Glomerular visceral epithelial cell (primary cell): ENCODE measurements at regions not wholly inside any gene's neighbourhood (a gene's known extent, or its start where the extent isn't known, plus 50 kb on each side); places are given as distances from the start of the nearest gene placed in this dataset.
"Not testable (repeated sequence)": the region's sequence is repeated elsewhere in the genome, so short reads cannot be mapped to it uniquely, and the experiment has no call there.

Experiments
- DNase-seq: peaks from one replicate; pipeline ENCODE4 v3.0.0-alpha.2; 2016; ENCODE audit errors: extremely low spot score

- no peak for DNase-seq
Measured at GRCh38 chr4:27934871-27935270, 1074.2 kb downstream of the STIM2 start.

GRCh38 chr4:27946799-27947198, 1086.2 kb downstream of the STIM2 start:
- no peak for DNase-seq

DNA sequence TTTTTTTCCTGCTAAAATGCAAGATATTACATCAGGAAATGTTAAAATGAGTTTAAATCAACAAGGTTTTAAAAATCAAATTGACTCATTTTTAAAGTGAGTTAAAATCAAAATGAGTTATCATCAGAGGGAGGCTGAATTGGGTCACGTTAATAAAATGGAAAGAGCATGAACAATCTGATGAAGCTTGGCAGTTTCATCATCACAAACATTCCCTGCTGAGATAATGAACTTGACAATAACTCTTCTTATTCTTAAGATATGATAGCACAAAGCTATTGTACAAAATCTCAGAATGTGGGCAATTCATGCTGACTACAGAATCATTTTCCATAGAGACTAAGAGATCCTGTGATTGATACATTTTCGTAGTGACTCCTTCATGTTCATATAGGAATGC, 1086.7 kb downstream of the STIM2 start:
- no peak for DNase-seq

DNA sequence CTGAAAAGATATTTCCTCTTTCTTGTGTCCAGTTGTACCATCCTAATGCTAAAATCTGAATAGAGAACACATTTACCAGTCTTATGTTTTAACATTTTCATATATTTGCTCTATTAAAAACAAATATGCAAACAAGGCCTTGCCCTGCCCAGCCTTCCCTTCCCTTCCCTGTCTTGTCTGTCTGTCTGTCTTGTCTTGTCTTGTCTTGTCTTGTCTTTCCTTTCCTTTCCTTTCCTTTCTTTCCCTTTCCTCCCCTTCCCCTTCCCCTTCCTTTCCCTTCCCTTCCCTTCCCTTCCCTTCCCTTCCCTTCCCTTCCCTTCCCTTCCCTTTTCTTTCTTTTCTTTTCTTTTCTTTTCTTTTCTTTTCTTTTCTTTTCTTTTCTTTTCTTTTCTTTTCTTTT, 1103.5 kb downstream of the STIM2 start:
- no peak for DNase-seq

DNA sequence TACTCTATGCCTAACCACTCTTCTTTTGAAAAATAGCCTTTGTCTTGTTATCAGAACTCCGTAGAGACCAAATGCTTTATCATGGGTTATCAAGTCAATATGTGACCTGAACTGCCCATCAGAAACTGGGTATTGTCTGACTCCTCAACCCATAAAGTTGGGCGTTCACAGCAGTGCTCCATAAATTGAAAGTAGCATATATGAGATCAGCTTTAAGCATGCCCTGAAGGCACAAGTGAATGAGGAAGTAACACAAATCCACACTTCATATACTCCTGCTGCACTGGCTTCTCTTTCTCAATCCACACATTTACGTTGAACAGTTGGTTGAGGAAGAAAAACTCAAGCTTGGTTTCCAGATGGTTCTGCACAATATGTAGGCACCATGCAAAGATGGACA, 1106.0 kb downstream of the STIM2 start:
- DNase-seq: no peak

DNA sequence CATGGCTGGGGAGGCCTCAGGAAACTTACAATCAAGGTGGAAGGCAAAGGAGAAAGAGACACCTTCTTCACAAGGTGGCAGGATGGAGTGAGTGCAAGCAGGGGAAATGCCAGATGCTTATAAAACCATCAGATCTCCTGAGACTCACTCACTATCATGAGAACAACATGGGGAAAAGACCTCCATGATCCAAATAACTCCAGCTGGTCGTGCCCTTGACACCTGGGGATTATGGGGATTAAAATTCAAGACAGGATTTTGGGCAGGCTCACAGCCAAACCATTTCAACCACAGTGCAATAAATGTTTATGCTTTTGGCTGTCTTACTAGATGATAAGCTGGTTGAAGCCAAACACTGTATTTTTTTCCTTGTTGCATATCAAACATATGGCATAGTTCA, 1112.4 kb downstream of the STIM2 start:
- DNase-seq: peak; percentile 5

DNA sequence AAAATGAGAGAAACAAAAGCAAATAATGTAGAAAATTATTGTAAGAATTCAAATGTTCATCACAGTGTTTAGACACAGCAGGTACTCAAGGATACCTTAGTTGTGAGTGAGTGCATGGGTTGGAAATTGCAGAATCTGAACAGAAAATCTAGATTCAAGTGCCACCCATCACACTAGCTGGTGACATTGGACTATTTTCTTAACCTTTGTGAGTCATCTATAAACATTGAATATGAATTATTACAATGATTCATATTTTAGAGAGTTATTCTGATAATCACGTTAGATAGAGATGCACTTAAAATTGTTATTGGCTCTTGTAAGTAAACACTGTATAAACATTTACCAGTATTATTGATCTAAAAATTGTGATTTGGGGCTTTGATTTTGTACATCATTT, 1113.1 kb downstream of the STIM2 start:
- no peak for DNase-seq

DNA sequence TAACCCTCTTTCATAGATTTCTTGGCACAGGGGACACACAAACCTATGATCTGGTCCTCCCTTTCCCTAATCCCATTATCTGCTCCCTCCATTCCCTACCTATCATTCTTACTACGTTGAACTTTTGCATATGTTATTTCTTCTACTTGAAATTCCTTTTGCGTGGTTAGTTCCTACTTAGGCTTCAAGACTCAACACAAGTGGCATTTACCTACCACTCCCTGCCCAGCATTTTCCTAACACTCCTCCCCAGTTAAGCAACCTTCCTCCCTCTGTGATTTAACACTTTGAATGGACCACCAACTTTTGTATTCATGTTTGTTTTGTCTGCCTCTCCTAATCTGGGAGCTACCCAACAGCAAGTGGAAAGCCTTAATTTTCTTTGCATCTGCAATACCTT, 1113.7 kb downstream of the STIM2 start:
- no peak for DNase-seq

DNA sequence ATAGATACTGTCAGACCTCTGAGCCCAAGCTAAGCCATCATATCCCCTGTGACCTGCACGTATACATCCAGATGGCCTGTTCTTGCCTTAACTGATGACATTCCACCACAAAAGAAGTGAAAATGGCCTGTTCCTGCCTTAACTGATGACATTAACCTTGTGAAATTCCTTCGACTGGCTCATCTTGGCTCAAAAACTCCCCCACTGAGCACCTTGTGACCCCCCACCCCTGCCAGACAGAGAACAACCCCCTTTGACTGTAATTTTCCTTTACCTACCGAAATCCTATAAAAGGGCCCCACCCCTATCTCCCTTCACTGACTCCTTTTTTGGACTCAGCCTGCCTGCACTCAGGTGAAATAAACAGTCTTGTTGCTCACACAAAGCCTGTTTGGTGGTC, 1114.2 kb downstream of the STIM2 start:
- not testable (repeated sequence) for DNase-seq

GRCh38 chr4:27978427-27979109, 1117.9 kb downstream of the STIM2 start:
- not testable (repeated sequence) for DNase-seq

GRCh38 chr4:27985522-27985921, 1124.9 kb downstream of the STIM2 start:
- DNase-seq: no peak

- DNase-seq: no peak
Measured at GRCh38 chr4:27986476-27986875, 1125.8 kb downstream of the STIM2 start.

DNA sequence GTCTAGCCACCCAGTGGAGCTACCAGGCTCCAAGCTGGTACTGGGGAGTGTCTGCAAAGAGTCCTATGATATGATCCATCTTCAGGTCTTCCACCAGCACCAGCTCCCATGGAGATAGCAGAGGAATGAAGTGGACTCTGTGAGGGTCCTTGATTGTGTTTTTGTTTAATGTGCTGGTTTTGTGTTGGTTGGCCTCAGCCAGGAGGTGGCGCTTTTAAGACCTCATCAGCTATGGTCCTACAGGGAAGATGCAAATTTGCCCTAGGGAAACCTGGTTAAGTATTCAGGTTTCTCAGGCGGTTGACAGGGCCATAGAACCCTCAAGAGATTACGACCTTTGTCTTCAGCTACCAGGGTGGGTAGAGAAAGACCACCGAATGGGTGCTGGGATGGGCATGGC, 1141.1 kb downstream of the STIM2 start:
- no peak for DNase-seq

DNA sequence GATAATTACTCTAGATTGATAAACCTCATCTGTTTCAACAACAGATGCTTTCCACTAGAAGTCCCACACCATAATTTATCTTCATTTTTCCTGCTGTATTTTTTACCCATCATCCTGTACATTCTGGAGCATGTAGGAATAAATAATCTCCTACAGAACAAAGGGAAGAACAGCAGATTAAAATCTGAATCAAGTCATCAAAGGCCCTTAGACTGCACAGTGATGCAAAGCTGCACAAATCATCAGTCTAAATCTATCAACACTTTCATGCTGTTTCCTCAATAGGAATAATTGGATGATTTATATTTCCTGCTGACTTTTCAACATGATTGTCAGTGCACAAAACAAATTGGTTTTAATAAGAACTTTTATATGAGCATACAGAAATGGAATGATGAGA, 1143.9 kb downstream of the STIM2 start:
- no peak for DNase-seq

DNA sequence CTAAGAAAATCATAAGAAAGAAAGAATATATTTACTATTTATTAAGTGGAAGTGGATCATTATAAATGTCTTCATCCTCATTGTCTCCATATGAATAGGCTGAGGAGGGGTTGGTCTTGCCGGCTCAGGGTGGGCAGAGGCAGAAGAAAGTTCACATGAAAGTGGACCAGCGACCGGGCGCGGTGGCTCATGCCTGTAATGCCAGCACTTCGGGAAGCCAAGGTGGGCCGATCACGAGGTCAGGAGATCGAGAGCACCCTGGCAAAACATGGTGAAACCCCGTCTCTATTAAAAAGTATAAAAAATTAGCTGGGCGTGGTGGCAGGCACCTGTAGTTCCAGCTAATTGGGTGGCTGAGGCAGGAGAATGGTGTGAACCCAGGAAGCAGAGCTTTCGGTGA, 1145.4 kb downstream of the STIM2 start:
- DNase-seq: no peak

DNA sequence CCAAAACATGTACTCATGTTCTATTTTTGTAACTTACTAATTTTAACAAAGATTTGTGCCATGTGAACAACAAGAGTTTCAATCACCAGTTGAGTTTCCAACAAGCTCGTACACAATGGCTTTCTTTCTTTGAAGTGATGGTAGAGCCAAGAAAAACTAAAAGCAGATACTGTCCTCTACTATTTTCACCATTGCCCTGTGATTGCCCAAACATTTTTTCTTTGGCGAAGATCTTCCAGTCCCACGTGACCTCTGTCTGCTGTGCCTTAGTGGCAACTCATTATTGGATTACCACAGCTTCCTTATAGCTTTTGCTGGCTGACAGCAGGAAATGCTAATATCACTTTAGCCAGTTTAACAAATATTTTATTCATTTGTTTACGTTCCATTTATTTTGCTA, 1147.1 kb downstream of the STIM2 start:
- no peak for DNase-seq

GRCh38 chr4:28009541-28009940, 1148.9 kb downstream of the STIM2 start:
- DNase-seq: no peak

DNA sequence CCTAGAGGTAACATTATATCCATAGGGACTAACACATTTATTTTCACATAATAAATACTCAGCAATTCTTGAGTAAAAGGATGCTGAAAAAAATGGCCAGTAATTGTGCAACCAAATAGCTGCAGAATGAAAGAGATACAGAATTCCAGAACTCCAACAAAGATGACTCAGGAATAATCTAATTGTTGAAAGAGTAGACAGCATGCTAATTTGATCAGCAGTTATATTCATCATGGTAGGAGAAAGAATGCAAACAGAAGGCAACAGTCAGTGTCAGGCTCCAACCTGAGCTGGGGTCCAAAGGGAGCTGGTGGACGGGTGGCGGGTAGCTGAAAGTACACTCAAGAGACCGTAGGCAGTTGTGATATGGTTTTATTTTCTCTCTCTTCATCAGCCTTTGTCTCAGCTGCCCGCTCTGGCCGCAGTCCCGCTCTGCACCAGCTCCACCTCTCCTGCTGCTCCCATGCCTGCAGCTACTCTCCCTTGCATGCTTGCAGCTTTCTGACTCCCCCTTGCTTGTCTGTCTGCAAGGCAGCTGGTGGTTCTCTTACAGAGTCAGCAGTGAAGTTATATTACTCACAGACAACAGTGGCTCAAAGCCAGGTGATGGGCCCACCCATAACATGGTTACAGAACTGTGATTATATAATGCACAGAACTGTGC, 1150.1 kb downstream of the STIM2 start:
- no peak for DNase-seq

- no peak for DNase-seq
Measured at GRCh38 chr4:28014469-28014868, 1153.8 kb downstream of the STIM2 start.

DNA sequence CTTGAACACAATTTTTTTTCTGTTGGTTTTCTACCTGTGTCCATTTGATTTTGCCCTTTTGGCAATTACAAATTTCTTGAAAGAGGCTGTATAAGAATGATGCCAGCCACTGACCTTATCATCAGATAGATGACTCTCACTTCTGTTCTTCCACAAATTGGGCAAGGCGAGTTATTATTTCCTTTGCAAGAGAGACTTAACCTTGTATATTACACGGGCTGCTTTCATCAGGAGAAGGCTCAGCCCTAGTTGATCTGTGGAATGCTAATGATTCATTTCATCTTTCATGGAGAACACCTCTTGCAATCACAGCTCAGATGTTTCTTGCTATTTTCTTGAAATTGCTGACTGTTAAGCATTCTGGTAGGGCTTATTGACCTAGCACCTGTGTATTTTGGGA, 1155.4 kb downstream of the STIM2 start:
- no peak for DNase-seq

DNA sequence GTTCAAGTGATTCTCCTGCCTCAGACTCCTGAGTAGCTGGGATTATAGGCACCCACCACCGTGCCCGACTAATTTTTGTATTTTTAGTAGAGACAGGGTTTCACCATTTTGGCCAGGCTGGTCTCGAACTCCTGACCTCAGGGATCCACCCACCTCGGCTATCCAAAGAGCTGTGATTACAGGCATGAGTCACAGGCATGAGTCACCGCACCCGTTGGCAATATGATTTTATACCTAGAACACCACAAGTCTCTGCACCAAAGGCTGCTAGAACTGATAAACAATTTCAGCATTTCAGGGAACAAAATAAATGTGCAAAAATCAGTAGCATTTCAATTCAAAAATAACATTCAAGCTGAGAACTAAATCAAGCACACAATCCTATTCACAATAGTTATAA, 1177.6 kb downstream of the STIM2 start:
- peak; percentile 14 for DNase-seq

- no peak for DNase-seq
Measured at GRCh38 chr4:28062562-28062961, 1201.9 kb downstream of the STIM2 start.

DNA sequence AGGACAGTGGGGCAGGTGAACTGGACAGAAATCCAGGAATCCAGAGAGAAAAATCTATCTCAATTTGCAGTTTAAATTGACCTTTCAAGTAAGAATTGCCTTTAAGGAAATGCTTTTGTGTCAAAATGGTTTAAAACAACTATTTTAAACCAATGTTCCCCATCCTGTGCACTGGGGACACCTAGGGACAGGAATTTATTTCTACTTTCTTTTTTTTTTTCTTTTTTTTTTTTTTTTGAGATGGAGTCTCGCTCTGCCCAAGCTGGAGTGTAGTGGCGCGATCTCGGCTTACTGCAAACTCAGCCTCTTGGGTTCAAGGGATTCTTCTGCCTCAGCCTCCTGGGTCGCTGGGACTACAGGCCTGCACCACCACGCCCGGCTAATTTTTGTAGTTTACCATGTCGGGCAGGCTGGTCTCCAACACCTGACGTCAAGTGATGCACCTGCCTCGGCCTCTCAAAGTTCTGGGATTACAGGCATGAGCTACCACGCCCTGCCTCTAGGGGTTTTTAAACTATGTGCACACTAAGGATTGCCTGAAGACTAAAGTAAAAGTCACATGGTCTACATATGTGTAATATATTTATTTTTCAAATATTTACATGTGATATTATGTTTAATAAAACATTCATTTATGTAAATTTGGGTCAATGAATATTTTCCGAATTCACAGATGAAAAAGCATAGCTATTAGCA, 1213.4 kb downstream of the STIM2 start:
- DNase-seq: no peak
